ENCODE measurements at regions not wholly inside any gene's neighbourhood (a gene's known extent, or its start where the extent isn't known, plus 50 kb on each side); places are given as distances from the start of the nearest gene placed in this dataset.

GRCh38 chr13:83449668-83450395, 432.4 kb downstream of the SLITRK1 start:
- peaks cover 5% of the 10 kb centered on the region for H3K9me3 ChIP-seq (replicated peaks; ENCODE audit: control insufficient read depth, insufficient read depth, low read length)
- H4K20me1 ChIP-seq (replicated peaks; ENCODE audit: control insufficient read depth, extremely low read depth, insufficient read depth, low read length): no peaks in the 10 kb centered on the region
- TF ChIP-seq, protein P1, sequence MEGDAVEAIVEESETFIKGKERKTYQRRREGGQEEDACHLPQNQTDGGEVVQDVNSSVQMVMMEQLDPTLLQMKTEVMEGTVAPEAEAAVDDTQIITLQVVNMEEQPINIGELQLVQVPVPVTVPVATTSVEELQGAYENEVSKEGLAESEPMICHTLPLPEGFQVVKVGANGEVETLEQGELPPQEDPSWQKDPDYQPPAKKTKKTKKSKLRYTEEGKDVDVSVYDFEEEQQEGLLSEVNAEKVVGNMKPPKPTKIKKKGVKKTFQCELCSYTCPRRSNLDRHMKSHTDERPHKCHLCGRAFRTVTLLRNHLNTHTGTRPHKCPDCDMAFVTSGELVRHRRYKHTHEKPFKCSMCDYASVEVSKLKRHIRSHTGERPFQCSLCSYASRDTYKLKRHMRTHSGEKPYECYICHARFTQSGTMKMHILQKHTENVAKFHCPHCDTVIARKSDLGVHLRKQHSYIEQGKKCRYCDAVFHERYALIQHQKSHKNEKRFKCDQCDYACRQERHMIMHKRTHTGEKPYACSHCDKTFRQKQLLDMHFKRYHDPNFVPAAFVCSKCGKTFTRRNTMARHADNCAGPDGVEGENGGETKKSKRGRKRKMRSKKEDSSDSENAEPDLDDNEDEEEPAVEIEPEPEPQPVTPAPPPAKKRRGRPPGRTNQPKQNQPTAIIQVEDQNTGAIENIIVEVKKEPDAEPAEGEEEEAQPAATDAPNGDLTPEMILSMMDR (IDR thresholded peaks at IDR 0.05; ENCODE audit: extremely low read depth in 1 of 2, insufficient read depth in 1 of 2, low read depth in 1 of 2, low read length in 2 of 2): no peak
- TF ChIP-seq EZH2 (IDR thresholded peaks at IDR 0.05; ENCODE audit: borderline replicate concordance, low read depth, low read length, severe bottlenecking) (no peak), MYC (IDR thresholded peaks at IDR 0.05; ENCODE audit: low read depth, low read length) (no peak), FOS (IDR thresholded peaks at IDR 0.05; ENCODE audit: borderline replicate concordance, insufficient read depth, low read length) (no peak), MAX (IDR thresholded peaks at IDR 0.05; ENCODE audit: insufficient read depth, insufficient read length) (no peak), GATA2 (IDR thresholded peaks at IDR 0.05; ENCODE audit: insufficient read depth, insufficient read length, low read depth, low read length) (no peak), POLR2A (IDR thresholded peaks at IDR 0.05; ENCODE audit: low read depth, low read length) (no peak), JUN (IDR thresholded peaks at IDR 0.05; ENCODE audit: borderline replicate concordance, insufficient read depth, insufficient read length, low read depth) (no peak), POLR2AphosphoS5 (IDR thresholded peaks at IDR 0.05; ENCODE audit: insufficient read depth, low read depth, low read length) (no peak)
- no peaks in the 10 kb centered on the region for H3K4me1 ChIP-seq (ENCODE audit: control insufficient read depth, extremely low read depth, insufficient read depth, low read length)
- dilution Hi-C loops (cut with MboI; ENCODE audit: extremely low pct_ligation_motif_present, low sequenced_read_pairs): no loop called here
- no peaks in the 10 kb centered on the region for H3K79me2 ChIP-seq (ENCODE audit: control insufficient read depth, insufficient read depth, low read length)
- BruUV-seq (replicated peaks): no TSS peak
- intact Hi-C loops (cut with micrococcal nuclease): no loop called here
- H3K27me3 ChIP-seq (ENCODE audit: control insufficient read depth in 2 of 2, insufficient read depth in 2 of 2, low read length in 2 of 2): no peaks in the 10 kb centered on the region
- CTCF ChIA-PET: no interaction called here
- H3K9ac ChIP-seq (replicated peaks; ENCODE audit: extremely low read depth, insufficient read depth, low read length): no peak overlapping the region
- no peak overlapping the region for H3K4me3 ChIP-seq (replicated peaks in 1 of 3; ENCODE audit: insufficient read depth in 1 of 3, low read depth in 1 of 3, low read length in 3 of 3)
- H3K4me2 ChIP-seq (ENCODE audit: insufficient read depth, low read length): no peak overlapping the region
- DNase-seq (ENCODE audit: low read depth, low spot score): no peak
- no peaks in the 10 kb centered on the region for H3K36me3 ChIP-seq (ENCODE audit: control insufficient read depth in 2 of 2, extremely low read depth in 1 of 2, insufficient read depth in 2 of 2, low read length in 2 of 2)
- H3K9me1 ChIP-seq (replicated peaks; ENCODE audit: control insufficient read depth, extremely low read depth, insufficient read depth, low read length): no peaks in the 10 kb centered on the region
- H2AFZ ChIP-seq (ENCODE audit: low read depth, low read length): no peak overlapping the region
- no peak overlapping the region for H3K27ac ChIP-seq (ENCODE audit: insufficient read depth, low read depth, low read length)
- no peak for FAIRE-seq
- POLR2A ChIA-PET: no interaction called here

Data from endothelial cell of umbilical vein (primary cell).